ENCODE measurements at regions not wholly inside any gene's neighbourhood (a gene's known extent, or its start where the extent isn't known, plus 50 kb on each side); places are given as distances from the start of the nearest gene placed in this dataset.

GRCh38 chr9:116039893-116040292 is 113.7 kb upstream of the PAPPA start:
- intact Hi-C loops (cut with DNase I): no loop called here

GRCh38 chr9:116042321-116042720 is 111.3 kb upstream of the PAPPA start:
- Histone ChIP-seq H3K27ac (no peak overlapping the region), H3K9me3 (peaks cover 0 to 18% (median 0%) of the 10 kb centered on the region in 12 donors), H3K4me1 (no peaks in the 10 kb centered on the region), H3K27me3 (no peaks in the 10 kb centered on the region), H3K36me3 (no peaks in the 10 kb centered on the region), H3K4me3 (no peak overlapping the region)
- no peak for DNase-seq
- 70 to 74% (median 73%) methylated on average over 2 of the region's 2 CpGs for WGBS, 4 donors
- intact Hi-C loops (cut with DNase I): no loop called here
- TF ChIP-seq CTCF (IDR thresholded peaks at IDR 0.05) (no peak), POLR2A (IDR thresholded peaks at IDR 0.05) (no peak)
- ATAC-seq: peak in 1 of 4 donors; percentile 39

More at GRCh38 chr9:116039893-116040292, 113.7 kb upstream of the PAPPA start:
- no peak for TF ChIP-seq POLR2A (IDR thresholded peaks at IDR 0.05)
- no peak for TF ChIP-seq CTCF (IDR thresholded peaks at IDR 0.05)
- Histone ChIP-seq H3K4me1 (no peaks in the 10 kb centered on the region), H3K9me3 (peaks cover 0 to 4% (median 0%) of the 10 kb centered on the region in 12 donors), H3K4me3 (no peak overlapping the region), H3K27ac (no peak overlapping the region), H3K36me3 (no peaks in the 10 kb centered on the region), H3K27me3 (no peaks in the 10 kb centered on the region)
- DNase-seq: no peak
- no peak for ATAC-seq

- intact Hi-C loops (cut with DNase I): no loop called here
- no peaks in the 10 kb centered on the region for H3K4me1 ChIP-seq
- no peaks in the 10 kb centered on the region for H3K27me3 ChIP-seq
- ATAC-seq (no peak), DNase-seq (no peak)
- peaks cover 0 to 18% (median 0%) of the 10 kb centered on the region in 12 donors for H3K9me3 ChIP-seq
- no peak for TF ChIP-seq POLR2A (IDR thresholded peaks at IDR 0.05)
- TF ChIP-seq CTCF (IDR thresholded peaks at IDR 0.05): no peak
- no peak overlapping the region for H3K27ac ChIP-seq
- no peaks in the 10 kb centered on the region for H3K36me3 ChIP-seq
- H3K4me3 ChIP-seq: no peak overlapping the region
- WGBS, 4 donors: 90 to 97% (median 94%) methylated on average over 2 of the region's 2 CpGs
Observed at GRCh38 chr9:116045083-116045482, 108.5 kb upstream of the PAPPA start.

DNA sequence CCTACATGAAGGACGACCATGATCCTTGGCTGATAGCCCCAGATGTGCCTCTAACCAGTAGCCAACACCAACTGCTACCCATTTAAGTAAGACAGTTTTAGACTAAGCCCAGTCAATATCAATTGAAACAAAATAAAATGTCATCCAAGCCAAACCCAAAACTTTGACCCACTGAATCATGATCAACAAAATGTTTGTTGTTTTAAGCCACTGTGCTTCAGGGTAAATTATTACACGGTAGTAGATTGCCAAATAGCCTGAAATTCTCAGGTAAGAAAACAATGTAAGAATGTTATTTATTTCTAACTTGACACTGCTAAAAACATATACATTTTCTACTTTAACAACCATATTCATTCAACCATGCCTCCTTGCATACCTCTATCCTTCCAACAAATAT is 105.5 kb upstream of the PAPPA start:
- H3K4me3 ChIP-seq: no peak overlapping the region
- WGBS, 4 donors: 70 to 78% (median 73%) methylated on average over 2 of the region's 2 CpGs
- TF ChIP-seq CTCF (IDR thresholded peaks at IDR 0.05): no peak
- no peak for TF ChIP-seq POLR2A (IDR thresholded peaks at IDR 0.05)
- H3K4me1 ChIP-seq: no peaks in the 10 kb centered on the region
- H3K27me3 ChIP-seq: no peaks in the 10 kb centered on the region
- no peak overlapping the region for H3K27ac ChIP-seq
- DNase-seq (no peak), ATAC-seq (no peak)
- H3K9me3 ChIP-seq: peaks cover 0 to 18% (median 0%) of the 10 kb centered on the region in 12 donors
- intact Hi-C loops (cut with DNase I): no loop called here
- no peaks in the 10 kb centered on the region for H3K36me3 ChIP-seq
